ENCODE measurements at regions not wholly inside any gene's neighbourhood (a gene's known extent, or its start where the extent isn't known, plus 50 kb on each side); places are given as distances from the start of the nearest gene placed in this dataset.
A peak's percentile ranks its signal among the peaks of the same experiment; 100 is the strongest.

GRCh38 chr1:244214009-244214967 lies 163.2 kb downstream of the ZBTB18 start:
- no peaks in the 10 kb centered on the region for H3K27me3 ChIP-seq (replicated peaks; ENCODE audit: insufficient read depth)
- no peaks in the 10 kb centered on the region for H3K36me3 ChIP-seq
- WGBS = 40% methylated on average over 17 of the region's 17 CpGs
- H3K27ac ChIP-seq = peak overlapping the region in 1 of 2 donors; percentile 26
- intact Hi-C loops (cut with DNase I) = loop anchor here (5.0 to 10.0 kb wide), 3 partner anchors 58 to 359 kb away; partner anchors contain the start of genes ADSS2 and AKT3
- no peak overlapping the region for H3K4me3 ChIP-seq
- H3K9me3 ChIP-seq = no peaks in the 10 kb centered on the region
- DNase-seq (ENCODE audit: low spot score) = peak; percentile 11
- peaks cover 5% of the 10 kb centered on the region for H3K4me1 ChIP-seq (replicated peaks)
- TF ChIP-seq POLR2AphosphoS5 (IDR thresholded peaks at IDR 0.05) = peak; percentile 67
- TF ChIP-seq CTCF (IDR thresholded peaks at IDR 0.05) = no peak

GRCh38 chr1:244216836-244217235 lies 165.8 kb downstream of the ZBTB18 start:
- WGBS = 89% methylated on average over 5 of the region's 5 CpGs
- Histone ChIP-seq H3K9me3 (no peaks in the 10 kb centered on the region), H3K4me1 (replicated peaks) (peaks cover 5% of the 10 kb centered on the region), H3K4me3 (no peak overlapping the region), H3K36me3 (no peaks in the 10 kb centered on the region), H3K27ac (no peak overlapping the region), H3K27me3 (replicated peaks; ENCODE audit: insufficient read depth) (no peaks in the 10 kb centered on the region)
- TF ChIP-seq CTCF (IDR thresholded peaks at IDR 0.05) (no peak), POLR2A (IDR thresholded peaks at IDR 0.05) (no peak), POLR2AphosphoS5 (IDR thresholded peaks at IDR 0.05) (no peak)
- no peak for DNase-seq (ENCODE audit: low spot score)
- intact Hi-C loops (cut with DNase I) = loop anchor here (10.0 kb wide), 2 partner anchors 238 to 362 kb away; partner anchors contain the start of genes ADSS2 and AKT3

- H3K4me1 ChIP-seq (replicated peaks) = no peaks in the 10 kb centered on the region
- WGBS = 83% methylated on average over 2 of the region's 2 CpGs
- TF ChIP-seq POLR2A (IDR thresholded peaks at IDR 0.05) (no peak), POLR2AphosphoS5 (IDR thresholded peaks at IDR 0.05) (no peak), CTCF (IDR thresholded peaks at IDR 0.05) (no peak)
- no peak overlapping the region for H3K27ac ChIP-seq
- H3K4me3 ChIP-seq = no peak overlapping the region
- intact Hi-C loops (cut with DNase I) = loop anchor here (10.0 kb wide), 2 partner anchors 237 to 363 kb away; partner anchors contain the start of genes ADSS2 and AKT3
- H3K36me3 ChIP-seq = no peaks in the 10 kb centered on the region
- H3K27me3 ChIP-seq (replicated peaks; ENCODE audit: insufficient read depth) = no peaks in the 10 kb centered on the region
- no peak for DNase-seq (ENCODE audit: low spot score)
- H3K9me3 ChIP-seq = no peaks in the 10 kb centered on the region
These were observed 166.6 kb downstream of the ZBTB18 start for GRCh38 chr1:244217711-244218110.

- 78% methylated on average over 9 of the region's 9 CpGs for WGBS
- H3K27ac ChIP-seq = no peak overlapping the region
- DNase-seq (ENCODE audit: low spot score) = no peak
These were observed 167.1 kb downstream of the ZBTB18 start for GRCh38 chr1:244218220-244218619.

More at GRCh38 chr1:244218220-244218619, 167.1 kb downstream of the ZBTB18 start:
- no peaks in the 10 kb centered on the region for H3K27me3 ChIP-seq (replicated peaks; ENCODE audit: insufficient read depth)
- H3K4me1 ChIP-seq (replicated peaks) = no peaks in the 10 kb centered on the region
- TF ChIP-seq CTCF (IDR thresholded peaks at IDR 0.05) (no peak), POLR2AphosphoS5 (IDR thresholded peaks at IDR 0.05) (no peak), POLR2A (IDR thresholded peaks at IDR 0.05) (no peak)
- H3K36me3 ChIP-seq = no peaks in the 10 kb centered on the region
- no peak overlapping the region for H3K4me3 ChIP-seq
- intact Hi-C loops (cut with DNase I) = loop anchor here (10.0 kb wide), 2 partner anchors 237 to 363 kb away; partner anchors contain the start of genes ADSS2 and AKT3
- H3K9me3 ChIP-seq = no peaks in the 10 kb centered on the region

Data from prostate gland (tissue), 2 donors.